ENCODE measurements at regions not wholly inside any gene's neighbourhood (a gene's known extent, or its start where the extent isn't known, plus 50 kb on each side); places are given as distances from the start of the nearest gene placed in this dataset.

- H3K36me3 ChIP-seq = no peaks in the 10 kb centered on the region
- H3K27me3 ChIP-seq (ENCODE audit: low read depth) = no peaks in the 10 kb centered on the region
- H3K9me3 ChIP-seq (replicated peaks) = no peaks in the 10 kb centered on the region
- no peak overlapping the region for H3K4me3 ChIP-seq
- peak overlapping the region; percentile 58 for H3K27ac ChIP-seq (replicated peaks)
- H3K4me1 ChIP-seq = peaks cover 14% of the 10 kb centered on the region
- TF ChIP-seq, protein P1, sequence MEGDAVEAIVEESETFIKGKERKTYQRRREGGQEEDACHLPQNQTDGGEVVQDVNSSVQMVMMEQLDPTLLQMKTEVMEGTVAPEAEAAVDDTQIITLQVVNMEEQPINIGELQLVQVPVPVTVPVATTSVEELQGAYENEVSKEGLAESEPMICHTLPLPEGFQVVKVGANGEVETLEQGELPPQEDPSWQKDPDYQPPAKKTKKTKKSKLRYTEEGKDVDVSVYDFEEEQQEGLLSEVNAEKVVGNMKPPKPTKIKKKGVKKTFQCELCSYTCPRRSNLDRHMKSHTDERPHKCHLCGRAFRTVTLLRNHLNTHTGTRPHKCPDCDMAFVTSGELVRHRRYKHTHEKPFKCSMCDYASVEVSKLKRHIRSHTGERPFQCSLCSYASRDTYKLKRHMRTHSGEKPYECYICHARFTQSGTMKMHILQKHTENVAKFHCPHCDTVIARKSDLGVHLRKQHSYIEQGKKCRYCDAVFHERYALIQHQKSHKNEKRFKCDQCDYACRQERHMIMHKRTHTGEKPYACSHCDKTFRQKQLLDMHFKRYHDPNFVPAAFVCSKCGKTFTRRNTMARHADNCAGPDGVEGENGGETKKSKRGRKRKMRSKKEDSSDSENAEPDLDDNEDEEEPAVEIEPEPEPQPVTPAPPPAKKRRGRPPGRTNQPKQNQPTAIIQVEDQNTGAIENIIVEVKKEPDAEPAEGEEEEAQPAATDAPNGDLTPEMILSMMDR (IDR thresholded peaks at IDR 0.05; ENCODE audit: borderline replicate concordance) = no peak
- intact Hi-C loops (cut with micrococcal nuclease) = no loop called here
- no peak for DNase-seq
Observed at GRCh38 chr2:13102397-13103063, 385.8 kb downstream of the TRIB2 start.

- H3K4me3 ChIP-seq = no peak overlapping the region
- TF ChIP-seq, protein P1 (IDR thresholded peaks at IDR 0.05; ENCODE audit: borderline replicate concordance) = no peak
- H3K27ac ChIP-seq (replicated peaks) = peak overlapping the region; percentile 58
- H3K27me3 ChIP-seq (ENCODE audit: low read depth) = no peaks in the 10 kb centered on the region
- intact Hi-C loops (cut with micrococcal nuclease) = no loop called here
- no peaks in the 10 kb centered on the region for H3K9me3 ChIP-seq (replicated peaks)
- no peak for DNase-seq
- H3K4me1 ChIP-seq = peaks cover 14% of the 10 kb centered on the region
- H3K36me3 ChIP-seq = no peaks in the 10 kb centered on the region
Observed at GRCh38 chr2:13103151-13103550, 386.4 kb downstream of the TRIB2 start.

- no peaks in the 10 kb centered on the region for H3K27me3 ChIP-seq (ENCODE audit: low read depth)
- peaks cover 14% of the 10 kb centered on the region for H3K4me1 ChIP-seq
- H3K36me3 ChIP-seq = no peaks in the 10 kb centered on the region
- DNase-seq = no peak
- intact Hi-C loops (cut with micrococcal nuclease) = no loop called here
- TF ChIP-seq, protein P1 (IDR thresholded peaks at IDR 0.05; ENCODE audit: borderline replicate concordance) = no peak
- no peak overlapping the region for H3K27ac ChIP-seq (replicated peaks)
- H3K9me3 ChIP-seq (replicated peaks) = no peaks in the 10 kb centered on the region
- no peak overlapping the region for H3K4me3 ChIP-seq
Observed at GRCh38 chr2:13103778-13104493, 387.2 kb downstream of the TRIB2 start.

DNA sequence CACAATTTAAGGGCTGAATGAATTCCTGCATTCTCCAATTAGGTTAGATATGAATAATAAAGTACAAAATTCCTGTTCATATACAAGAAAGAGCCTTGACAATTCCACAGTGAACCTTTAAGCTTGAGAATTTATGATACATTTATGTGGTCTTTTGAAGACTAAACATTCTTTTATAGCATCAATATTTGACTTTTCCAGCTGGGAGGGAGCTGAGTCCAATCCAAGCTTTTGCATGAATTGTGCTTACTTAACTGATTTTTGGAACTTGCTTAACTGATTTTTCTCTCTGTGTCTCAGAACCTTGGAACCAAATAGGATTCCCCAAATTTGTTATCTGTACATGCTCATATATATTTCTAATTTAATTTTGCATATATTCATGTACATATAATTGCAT, 388.0 kb downstream of the TRIB2 start:
- peaks cover 14% of the 10 kb centered on the region for H3K4me1 ChIP-seq
- DNase-seq = no peak
- no peaks in the 10 kb centered on the region for H3K9me3 ChIP-seq (replicated peaks)
- TF ChIP-seq, protein P1 (IDR thresholded peaks at IDR 0.05; ENCODE audit: borderline replicate concordance) = no peak
- H3K27ac ChIP-seq (replicated peaks) = no peak overlapping the region
- intact Hi-C loops (cut with micrococcal nuclease) = no loop called here
- no peaks in the 10 kb centered on the region for H3K27me3 ChIP-seq (ENCODE audit: low read depth)
- no peaks in the 10 kb centered on the region for H3K36me3 ChIP-seq
- no peak overlapping the region for H3K4me3 ChIP-seq

DNA sequence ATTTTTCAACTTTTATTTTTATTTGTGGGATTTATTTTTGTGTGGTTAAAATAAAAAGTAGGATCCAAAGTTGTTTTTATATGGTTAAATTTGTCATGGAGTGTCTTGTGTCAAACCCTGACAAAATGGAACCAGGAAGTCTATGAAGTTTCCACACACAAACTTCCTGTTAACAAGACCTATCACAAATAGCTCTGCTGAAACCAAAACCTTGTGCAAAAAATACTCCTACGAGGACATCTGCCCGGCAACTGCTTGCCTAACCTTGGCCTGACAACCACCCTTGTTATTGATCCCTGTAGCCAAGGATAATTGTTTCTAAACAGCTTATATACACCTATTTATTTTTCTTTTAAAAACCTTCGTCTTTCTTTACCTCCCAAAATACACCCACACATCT, 389.6 kb downstream of the TRIB2 start:
- Histone ChIP-seq H3K36me3 (no peaks in the 10 kb centered on the region), H3K9me3 (replicated peaks) (no peaks in the 10 kb centered on the region), H3K4me1 (peaks cover 14% of the 10 kb centered on the region), H3K27me3 (ENCODE audit: low read depth) (no peaks in the 10 kb centered on the region), H3K27ac (replicated peaks) (no peak overlapping the region), H3K4me3 (no peak overlapping the region)
- TF ChIP-seq, protein P1 (IDR thresholded peaks at IDR 0.05; ENCODE audit: borderline replicate concordance) = no peak
- intact Hi-C loops (cut with micrococcal nuclease) = no loop called here
- DNase-seq = no peak

Data from left ventricle myocardium inferior (tissue), 1 donor.